Heart left ventricle (tissue), 16 donors: ENCODE measurements at regions not wholly inside any gene's neighbourhood (a gene's known extent, or its start where the extent isn't known, plus 50 kb on each side); places are given as distances from the start of the nearest gene placed in this dataset.

ENCODE experiments used
- ATAC-seq, 4 donors: fragments of 200-7000 bp; cut with Tn5 transposase; one replicate each; pipeline ENCODE4 v1.9.1; 2020 to 2022; ENCODE audit warnings: moderate library complexity in 4 of 4, mild to moderate bottlenecking in 3 of 4, moderate number of reproducible peaks in 1 of 4
- DNase-seq, 5 donors: peaks; one replicate each; pipeline ENCODE4 v3.0.0-alpha.2; 2020
- H3K27ac ChIP-seq, 12 donors: fragments of 200-600 bp; sonication (generic) in 4 of 12; one replicate each; pipeline versions ENCODE4 v1.5.0 to v1.8.0; 2016 to 2022; ENCODE audit warnings: mild to moderate bottlenecking in 2 of 12
- H3K27me3 ChIP-seq, 9 donors: fragments of 200-600 bp; sonication (generic) in 2 of 9; one replicate each; pipeline versions ENCODE4 v1.5.1 to v1.8.0; 2016 to 2022; ENCODE audit warnings: mild to moderate bottlenecking in 3 of 9
- H3K36me3 ChIP-seq, 9 donors: fragments of 200-600 bp; sonication (generic) in 2 of 9; one replicate each; pipeline versions ENCODE4 v1.5.0 to v1.8.0; 2018 to 2022; ENCODE audit warnings: mild to moderate bottlenecking in 2 of 9
- H3K4me1 ChIP-seq, 12 donors: fragments of 200-600 bp; sonication (generic) in 4 of 12; one replicate each; pipeline versions ENCODE4 v1.5.0 to v1.8.0; 2016 to 2022; ENCODE audit warnings: mild to moderate bottlenecking in 3 of 12
- H3K4me3 ChIP-seq, 12 donors: fragments of 200-600 bp; sonication (generic) in 4 of 12; one replicate each; pipeline versions ENCODE4 v1.5.0 to v1.8.0; 2017 to 2022; ENCODE audit warnings: mild to moderate bottlenecking in 9 of 12, moderate library complexity in 4 of 12
- H3K9me3 ChIP-seq, 12 donors: fragments of 200-600 bp; sonication (generic) in 4 of 12; one replicate each; pipeline versions ENCODE4 v1.5.0 to v1.8.0; 2016 to 2022; ENCODE audit warnings: mild to moderate bottlenecking in 1 of 12
- CTCF ChIP-seq, 12 donors: fragments of 200-600 bp; sonication (generic) in 4 of 12; IDR thresholded peaks; one replicate each; pipeline versions ENCODE4 v1.5.0 to v1.8.0; 2018 to 2022; ENCODE audit warnings: antibody characterized with exemption in 12 of 12, mild to moderate bottlenecking in 5 of 12
- POLR2A ChIP-seq, 2 donors: fragments of 450-650 bp; IDR thresholded peaks; one replicate each; pipeline ENCODE4 v1.6.1; 2017; ENCODE audit warnings: antibody characterized with exemption in 2 of 2, mild to moderate bottlenecking in 2 of 2, moderate library complexity in 2 of 2
- WGBS, 4 donors: extraction: QIAGEN DNeasy Blood & Tissue Kit in 2 of 4; methylation state at CpG; one replicate each; pipeline versions ENCODE4 v1.1.5 to v1.1.7; 2013 to 2018; 5-methylcytosine and 5-hydroxymethylcytosine counted together
- intact Hi-C, 10 donors: fragments of 100-400 bp; cut with DNase I; formaldehyde crosslinking; loops; one replicate each; pipeline versions ENCODE4 v1.11.1 to v1.14.2; 2022
- donor health status: ischemic (EF 13 %, LVEDD 7.1; RV severe dilation, severe dysfunction).
- donor health status: healthy with polysubstance abuse.
- donor health status: DM: no; HTN: yes; CAD: no.
- donor health status: DM: no; HTN: no; CAD: no.
- donor health status: ischemic (EF 25% LVEDD 6.9; RV normal size, moderate dysfunction).
- donor health status: ischemic (EF 25% LVEDD 5.7; RV mildly dilated, moderate dysfunction).
- donor health status: healthy.
- donor health status: DM: yes; HTN: yes; CAD: no.
- donor health status: ischemic (EF 35%, LVEDD 5.7; RV mildly dilated, moderate dysfunction).
- donor health status: nonischemic (EF 11% LVEDD 7.7; RV severe dilation, severe dysfunction).
- donor health status: DM: yes; HTN: yes; CAD: no.
- donor health status: PGD.
- donor health status: ischemic (EF 29% LVEDD 5.4; RV normal size, mild dysfunction).
- donor health status: nonischemic (EF 23%, LVEDD 6.1; RV moderate dilation, normal function).

GRCh38 chr5:20655211-20655610, 667.2 kb upstream of the CDH18 start:
- Histone ChIP-seq H3K27ac (no peak overlapping the region), H3K9me3 (peaks cover 0 to 15% (median 0%) of the 10 kb centered on the region in 12 donors), H3K4me1 (no peaks in the 10 kb centered on the region), H3K36me3 (no peaks in the 10 kb centered on the region), H3K27me3 (no peaks in the 10 kb centered on the region), H3K4me3 (no peak overlapping the region)
- DNase-seq (no peak), ATAC-seq (no peak)
- WGBS, 4 donors = 75 to 84% (median 76%) methylated on average over 4 of the region's 4 CpGs
- TF ChIP-seq CTCF (IDR thresholded peaks at IDR 0.05) = no peak
- no peak for TF ChIP-seq POLR2A (IDR thresholded peaks at IDR 0.05)
- intact Hi-C loops = no loop called here

GRCh38 chr5:20654746-20655145, 666.7 kb upstream of the CDH18 start:
- H3K36me3 ChIP-seq = no peaks in the 10 kb centered on the region
- H3K27ac ChIP-seq = no peak overlapping the region
- no peak for DNase-seq
- H3K4me3 ChIP-seq = no peak overlapping the region
- H3K27me3 ChIP-seq = no peaks in the 10 kb centered on the region
- H3K4me1 ChIP-seq = no peaks in the 10 kb centered on the region
- TF ChIP-seq POLR2A (IDR thresholded peaks at IDR 0.05) (no peak), CTCF (IDR thresholded peaks at IDR 0.05) (no peak)
- intact Hi-C loops = no loop called here
- WGBS, 4 donors = 58 to 74% (median 65%) methylated on average over 2 of the region's 2 CpGs
- ATAC-seq = no peak
- peaks cover 0 to 16% (median 0%) of the 10 kb centered on the region in 12 donors for H3K9me3 ChIP-seq

GRCh38 chr5:20654033-20654432, 666.0 kb upstream of the CDH18 start:
- no peak for DNase-seq
- Histone ChIP-seq H3K27ac (no peak overlapping the region), H3K9me3 (peaks cover 0 to 19% (median 0%) of the 10 kb centered on the region in 12 donors), H3K27me3 (no peaks in the 10 kb centered on the region), H3K4me3 (no peak overlapping the region), H3K4me1 (no peaks in the 10 kb centered on the region), H3K36me3 (no peaks in the 10 kb centered on the region)
- ATAC-seq = no peak
- 83 to 90% (median 86%) methylated on average over 2 of the region's 2 CpGs for WGBS, 4 donors
- intact Hi-C loops = no loop called here
- no peak for TF ChIP-seq POLR2A (IDR thresholded peaks at IDR 0.05)
- no peak for TF ChIP-seq CTCF (IDR thresholded peaks at IDR 0.05)

- DNase-seq (no peak), ATAC-seq (no peak)
- no peaks in the 10 kb centered on the region for H3K27me3 ChIP-seq
- peaks cover 0 to 19% (median 0%) of the 10 kb centered on the region in 12 donors for H3K9me3 ChIP-seq
- TF ChIP-seq CTCF (IDR thresholded peaks at IDR 0.05) = no peak
- no peak for TF ChIP-seq POLR2A (IDR thresholded peaks at IDR 0.05)
- intact Hi-C loops = no loop called here
- WGBS, 4 donors = 0 to 85% (median 53%) methylated on average over 1 of the region's 1 CpG
- H3K36me3 ChIP-seq = no peaks in the 10 kb centered on the region
- no peak overlapping the region for H3K27ac ChIP-seq
- H3K4me1 ChIP-seq = no peaks in the 10 kb centered on the region
- H3K4me3 ChIP-seq = no peak overlapping the region
These were observed 662.0 kb upstream of the CDH18 start for GRCh38 chr5:20649966-20650365.
